Lower lobe of right lung (tissue), 2 donors: ENCODE measurements at regions not wholly inside any gene's neighbourhood (a gene's known extent, or its start where the extent isn't known, plus 50 kb on each side); places are given as distances from the start of the nearest gene placed in this dataset.

Source experiments
- ATAC-seq, 2 donors: fragments of 200-7000 bp; cut with Tn5 transposase; one replicate each; pipeline ENCODE4 v1.9.1; 2020 to 2022; ENCODE audit warnings: mild to moderate bottlenecking in 2 of 2, moderate library complexity in 2 of 2
- DNase-seq: peaks from one replicate; pipeline ENCODE4 v3.0.0-alpha.2; 2020
- H3K27ac ChIP-seq: fragments of 200-600 bp; one replicate; pipeline ENCODE4 v1.8.0; 2022
- H3K27me3 ChIP-seq: fragments of 200-600 bp; one replicate; pipeline ENCODE4 v1.8.0; 2022; ENCODE audit warnings: low read depth
- H3K36me3 ChIP-seq: fragments of 200-600 bp; one replicate; pipeline ENCODE4 v1.8.0; 2022; ENCODE audit warnings: mild to moderate bottlenecking
- H3K4me1 ChIP-seq: fragments of 200-600 bp; one replicate; pipeline ENCODE4 v1.8.0; 2022
- H3K4me3 ChIP-seq: fragments of 200-600 bp; one replicate; pipeline ENCODE4 v1.8.0; 2022; ENCODE audit warnings: mild to moderate bottlenecking
- H3K9me3 ChIP-seq: fragments of 200-600 bp; one replicate; pipeline ENCODE4 v1.8.0; 2022
- intact Hi-C: fragments of 100-400 bp; cut with DNase I; formaldehyde crosslinking; loops from one replicate; pipeline ENCODE4 v1.11.0; 2022
- TF ChIP-seq, protein P1 (sequence below): fragments of 200-600 bp; IDR thresholded peaks from one replicate; pipeline ENCODE4 v1.8.0; 2022; ENCODE audit warnings: antibody characterized with exemption, mild to moderate bottlenecking
- donor health status: DM: no; HTN: yes; CAD: no; lungs with severe emphysema.

- Histone ChIP-seq H3K4me3 (no peak overlapping the region), H3K4me1 (no peaks in the 10 kb centered on the region), H3K9me3 (no peaks in the 10 kb centered on the region), H3K27me3 (no peaks in the 10 kb centered on the region), H3K27ac (no peak overlapping the region), H3K36me3 (no peaks in the 10 kb centered on the region)
- intact Hi-C loops, result no loop called here
- ATAC-seq (no peak), DNase-seq (no peak)
- TF ChIP-seq, protein P1, sequence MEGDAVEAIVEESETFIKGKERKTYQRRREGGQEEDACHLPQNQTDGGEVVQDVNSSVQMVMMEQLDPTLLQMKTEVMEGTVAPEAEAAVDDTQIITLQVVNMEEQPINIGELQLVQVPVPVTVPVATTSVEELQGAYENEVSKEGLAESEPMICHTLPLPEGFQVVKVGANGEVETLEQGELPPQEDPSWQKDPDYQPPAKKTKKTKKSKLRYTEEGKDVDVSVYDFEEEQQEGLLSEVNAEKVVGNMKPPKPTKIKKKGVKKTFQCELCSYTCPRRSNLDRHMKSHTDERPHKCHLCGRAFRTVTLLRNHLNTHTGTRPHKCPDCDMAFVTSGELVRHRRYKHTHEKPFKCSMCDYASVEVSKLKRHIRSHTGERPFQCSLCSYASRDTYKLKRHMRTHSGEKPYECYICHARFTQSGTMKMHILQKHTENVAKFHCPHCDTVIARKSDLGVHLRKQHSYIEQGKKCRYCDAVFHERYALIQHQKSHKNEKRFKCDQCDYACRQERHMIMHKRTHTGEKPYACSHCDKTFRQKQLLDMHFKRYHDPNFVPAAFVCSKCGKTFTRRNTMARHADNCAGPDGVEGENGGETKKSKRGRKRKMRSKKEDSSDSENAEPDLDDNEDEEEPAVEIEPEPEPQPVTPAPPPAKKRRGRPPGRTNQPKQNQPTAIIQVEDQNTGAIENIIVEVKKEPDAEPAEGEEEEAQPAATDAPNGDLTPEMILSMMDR, result no peak
Measured at GRCh38 chr2:126769118-126769517, 113.2 kb downstream of the GYPC start.

GRCh38 chr2:126770466-126770865 lies 114.5 kb downstream of the GYPC start:
- intact Hi-C loops, result no loop called here

DNA sequence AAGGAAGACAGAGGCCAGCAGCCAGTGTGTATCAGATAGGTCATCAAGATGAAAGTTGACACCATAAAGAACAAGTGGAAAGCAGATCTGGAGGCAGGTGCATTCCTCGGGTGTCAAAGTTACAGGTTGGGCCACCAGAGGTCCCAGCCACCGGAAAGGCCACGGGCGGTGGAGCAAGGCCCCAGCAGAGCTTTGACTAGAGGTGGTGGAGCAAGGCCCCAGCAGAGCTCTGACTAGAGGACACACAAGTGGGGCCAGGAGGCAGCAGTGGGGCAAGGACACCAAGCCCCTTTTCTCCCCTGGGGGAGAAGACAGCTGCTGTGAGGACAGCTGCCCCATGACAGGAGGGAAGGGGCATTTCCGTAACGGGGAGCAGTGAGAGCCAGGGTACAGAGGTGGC lies 115.1 kb downstream of the GYPC start:
- TF ChIP-seq, protein P1, result no peak
- no peaks in the 10 kb centered on the region for H3K27me3 ChIP-seq
- H3K36me3 ChIP-seq, result no peaks in the 10 kb centered on the region
- no peak overlapping the region for H3K4me3 ChIP-seq
- intact Hi-C loops, result no loop called here
- no peak overlapping the region for H3K27ac ChIP-seq
- DNase-seq (no peak), ATAC-seq (no peak)
- no peaks in the 10 kb centered on the region for H3K9me3 ChIP-seq
- peaks cover 4% of the 10 kb centered on the region for H3K4me1 ChIP-seq

More at GRCh38 chr2:126770466-126770865, 114.5 kb downstream of the GYPC start:
- Histone ChIP-seq H3K4me3 (no peak overlapping the region), H3K4me1 (no peaks in the 10 kb centered on the region), H3K27me3 (no peaks in the 10 kb centered on the region), H3K9me3 (no peaks in the 10 kb centered on the region), H3K36me3 (no peaks in the 10 kb centered on the region), H3K27ac (no peak overlapping the region)
- no peak for DNase-seq
- TF ChIP-seq, protein P1, result no peak
- no peak for ATAC-seq

DNA sequence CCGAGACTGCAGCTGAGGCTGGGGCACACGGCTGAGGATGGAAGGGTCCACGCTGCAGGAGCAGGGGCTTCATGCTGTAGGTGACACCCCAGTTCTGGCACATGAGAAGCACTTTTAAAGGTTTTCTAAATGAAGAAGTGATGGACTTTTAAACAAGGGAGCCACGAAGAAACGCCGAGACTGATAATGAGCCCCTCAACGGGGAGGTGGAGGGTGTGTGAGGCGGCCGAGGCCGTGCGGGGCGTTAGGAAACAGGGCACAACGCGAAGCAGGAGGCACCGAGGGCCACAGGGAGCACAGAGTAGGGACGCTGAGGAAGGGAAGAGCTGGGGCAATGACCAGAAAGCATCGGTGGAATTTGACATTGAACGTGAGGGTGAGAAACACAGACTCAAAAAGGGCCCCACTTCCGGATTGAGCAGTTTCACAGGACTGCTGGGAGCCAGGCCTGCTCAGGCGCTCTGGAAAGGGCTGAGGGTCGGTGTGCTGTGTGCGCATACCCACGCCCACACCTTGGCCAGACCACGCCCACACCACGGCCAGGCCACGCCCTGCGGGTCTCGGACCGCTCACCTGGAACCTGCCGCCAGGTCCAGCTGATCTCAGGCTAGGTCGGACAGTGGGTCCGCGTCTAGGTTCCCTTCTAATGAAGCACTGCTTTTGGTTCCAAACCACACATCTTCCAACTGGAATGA lies 115.7 kb downstream of the GYPC start:
- no peaks in the 10 kb centered on the region for H3K27me3 ChIP-seq
- no peak overlapping the region for H3K4me3 ChIP-seq
- no peak for DNase-seq
- ATAC-seq, result no peak
- H3K27ac ChIP-seq, result no peak overlapping the region
- TF ChIP-seq, protein P1, result no peak
- H3K4me1 ChIP-seq, result peaks cover 9% of the 10 kb centered on the region
- intact Hi-C loops, result no loop called here
- H3K36me3 ChIP-seq, result no peaks in the 10 kb centered on the region
- no peaks in the 10 kb centered on the region for H3K9me3 ChIP-seq

DNA sequence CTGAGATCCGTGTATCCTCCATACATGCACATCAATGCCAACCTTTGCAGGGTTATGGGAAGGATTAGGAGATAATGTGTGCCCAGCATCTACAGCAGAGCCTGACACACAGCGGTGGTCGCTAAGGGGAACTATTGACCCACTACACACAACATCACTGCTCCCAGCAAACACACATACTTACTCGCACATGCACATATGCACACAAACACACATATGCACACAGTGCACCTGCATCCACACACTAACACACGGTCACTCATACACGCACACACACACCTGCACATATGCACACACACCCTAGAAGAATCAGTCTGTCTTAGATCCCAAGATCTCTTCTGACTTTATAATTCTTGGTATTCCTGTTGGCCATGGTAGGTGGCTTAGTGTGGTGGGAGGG lies 118.3 kb downstream of the GYPC start:
- no peaks in the 10 kb centered on the region for H3K36me3 ChIP-seq
- intact Hi-C loops, result no loop called here
- H3K27ac ChIP-seq, result no peak overlapping the region
- TF ChIP-seq, protein P1, result no peak
- H3K27me3 ChIP-seq, result no peaks in the 10 kb centered on the region
- H3K4me3 ChIP-seq, result no peak overlapping the region
- ATAC-seq, result no peak
- H3K4me1 ChIP-seq, result peaks cover 16% of the 10 kb centered on the region
- no peak for DNase-seq
- H3K9me3 ChIP-seq, result no peaks in the 10 kb centered on the region
